Motor neuron (in vitro differentiated cells): ENCODE measurements at regions not wholly inside any gene's neighbourhood (a gene's known extent, or its start where the extent isn't known, plus 50 kb on each side); places are given as distances from the start of the nearest gene placed in this dataset.

Experiments used
- ATAC-seq, 8 experiments: fragments of 200-7000 bp; cut with Tn5 transposase; replicated peaks in 6 of 8; 2 replicates each; pipeline ENCODE4 v1.8.0; 2021; ENCODE audit warnings: mild to moderate bottlenecking in 8 of 8, moderate library complexity in 8 of 8
- H3K27ac ChIP-seq, 2 donors: fragments of 250-450 bp; sonication (Bioruptor Pico); 2 replicates each; pipeline ENCODE4 v1.9.0; 2021; ENCODE audit warnings: antibody characterized with exemption in 2 of 2, mild to moderate bottlenecking in 2 of 2, moderate library complexity in 1 of 2
- H3K4me1 ChIP-seq, 2 donors: fragments of 250-450 bp; sonication (Bioruptor Pico); replicated peaks in 1 of 2; 2 replicates each; pipeline ENCODE4 v1.6.1; 2021; ENCODE audit warnings: antibody characterized with exemption in 2 of 2, mild to moderate bottlenecking in 2 of 2, moderate library complexity in 1 of 2
- H3K4me3 ChIP-seq, 5 donors: fragments of 250-450 bp; sonication (Bioruptor Pico); 2 replicates each; pipeline ENCODE4 v1.9.0; 2021; ENCODE audit warnings: antibody characterized with exemption in 5 of 5, mild to moderate bottlenecking in 5 of 5, moderate library complexity in 4 of 5
- WGBS, 10 experiments: fragments of 450-650 bp; shearing (Covaris generic); methylation state at CpG; one replicate each; pipeline ENCODE4 v1.0.0; 2022; 5-methylcytosine and 5-hydroxymethylcytosine counted together
- in situ Hi-C, 9 experiments: fragments of 400-800 bp; cut with MboI; loops; one replicate each; pipeline ENCODE4 v1.15.0; 2021; ENCODE audit warnings: low sequenced_read_pairs in 9 of 9, low pct_unique_long_range_greater_than_20kb in 2 of 9; ENCODE audit not compliant: unreplicated experiment in 9 of 9

DNA sequence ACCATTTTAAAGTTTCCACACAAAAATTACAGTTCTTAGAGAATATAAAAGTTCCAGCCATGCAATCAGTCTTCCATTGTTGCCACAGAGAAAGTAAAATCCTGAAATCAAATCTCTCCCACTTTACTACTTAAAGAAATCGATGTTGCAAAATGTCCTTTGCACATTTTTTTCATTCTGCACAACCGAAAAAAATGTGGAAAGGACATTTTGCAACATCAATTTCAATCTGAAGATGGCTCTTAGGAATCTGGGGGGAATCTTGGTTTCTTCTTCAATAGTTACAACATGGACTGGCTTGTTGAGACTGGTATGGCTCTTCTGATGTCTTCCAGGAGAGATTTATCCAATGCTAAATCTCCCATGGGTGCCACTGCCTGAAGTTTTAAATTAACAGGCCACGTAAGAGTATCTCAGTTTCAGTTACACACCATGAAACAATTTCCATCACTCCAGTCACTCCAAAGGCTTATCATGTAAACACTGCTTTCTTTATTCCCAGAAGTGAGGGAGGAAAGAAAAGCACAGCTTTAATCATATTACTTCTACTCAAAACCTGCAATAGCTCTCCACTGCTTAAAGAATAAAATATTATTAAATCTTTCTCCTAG, 55.8 kb upstream of the CTNNB1 start:
- Histone ChIP-seq H3K4me3 (no peak overlapping the region), H3K4me1 (peaks cover 0 to 3% of the 10 kb centered on the region in 2 donors), H3K27ac (no peak overlapping the region)
- in situ Hi-C loops = no loop called here
- no peak for ATAC-seq
- WGBS, 10 experiments = 0 to 79% (median 46%) methylated on average over 1 to 3 of the region's 3 CpGs; no CpG with 5 or more reads in 2 of the 10 experiments

GRCh38 chr3:41144631-41145030, 54.7 kb upstream of the CTNNB1 start:
- H3K27ac ChIP-seq = no peak overlapping the region
- peaks cover 5% of the 10 kb centered on the region in 2 donors for H3K4me1 ChIP-seq
- ATAC-seq = no peak
- WGBS, 10 experiments = 0 to 80% (median 29%) methylated on average over 1 of the region's 1 CpG; no CpG with 5 or more reads in 6 of the 10 experiments
- in situ Hi-C loops = no loop called here
- H3K4me3 ChIP-seq = no peak overlapping the region

GRCh38 chr3:41148478-41148877, 50.8 kb upstream of the CTNNB1 start:
- in situ Hi-C loops = no loop called here
- ATAC-seq = peak in 5 of 8 experiments; percentile 88 to 99 (median 99)
- Histone ChIP-seq H3K27ac (peak overlapping the region in 1 of 2 donors; percentile 53), H3K4me1 (peaks cover 5% of the 10 kb centered on the region in 2 donors), H3K4me3 (no peak overlapping the region)
- WGBS, 10 experiments = 0 to 60% (median 21%) methylated on average over 1 to 2 of the region's 2 CpGs; no CpG with 5 or more reads in 2 of the 10 experiments

GRCh38 chr3:41148901-41149300, 50.4 kb upstream of the CTNNB1 start:
- peaks cover 5% of the 10 kb centered on the region in 2 donors for H3K4me1 ChIP-seq
- in situ Hi-C loops = no loop called here
- H3K4me3 ChIP-seq = no peak overlapping the region
- no peak for ATAC-seq
- 13 to 80% (median 60%) methylated on average over 1 to 4 of the region's 4 CpGs; no CpG with 5 or more reads in 1 of the 10 experiments for WGBS, 10 experiments
- peak overlapping the region in 1 of 2 donors; percentile 53 for H3K27ac ChIP-seq
